ENCODE measurements at regions not wholly inside any gene's neighbourhood (a gene's known extent, or its start where the extent isn't known, plus 50 kb on each side); places are given as distances from the start of the nearest gene placed in this dataset.

GRCh38 chr10:58930500-58930899, 245.9 kb upstream of the PHYHIPL start:
- no peak for DNase-seq (ENCODE audit: low spot score)
- H3K4me1 ChIP-seq (ENCODE audit: insufficient read depth, poor library complexity, severe bottlenecking) = no peaks in the 10 kb centered on the region
- ATAC-seq (ENCODE audit: low read depth) = no peak
- no peak overlapping the region for H3K27ac ChIP-seq (ENCODE audit: poor library complexity, severe bottlenecking)
- H3K27me3 ChIP-seq (ENCODE audit: insufficient read depth, poor library complexity, severe bottlenecking) = no peaks in the 10 kb centered on the region
- no peaks in the 10 kb centered on the region for H3K36me3 ChIP-seq (ENCODE audit: low read depth)
- peaks cover 2% of the 10 kb centered on the region for H3K9me3 ChIP-seq (ENCODE audit: severe bottlenecking)
- TF ChIP-seq CTCF (IDR thresholded peaks at IDR 0.05; ENCODE audit: poor library complexity, severe bottlenecking) = no peak
- no peak overlapping the region for H3K4me3 ChIP-seq (ENCODE audit: severe bottlenecking)

GRCh38 chr10:58932126-58932525, 244.3 kb upstream of the PHYHIPL start:
- no peak for DNase-seq (ENCODE audit: low spot score)
- no peak for ATAC-seq (ENCODE audit: low read depth)

DNA sequence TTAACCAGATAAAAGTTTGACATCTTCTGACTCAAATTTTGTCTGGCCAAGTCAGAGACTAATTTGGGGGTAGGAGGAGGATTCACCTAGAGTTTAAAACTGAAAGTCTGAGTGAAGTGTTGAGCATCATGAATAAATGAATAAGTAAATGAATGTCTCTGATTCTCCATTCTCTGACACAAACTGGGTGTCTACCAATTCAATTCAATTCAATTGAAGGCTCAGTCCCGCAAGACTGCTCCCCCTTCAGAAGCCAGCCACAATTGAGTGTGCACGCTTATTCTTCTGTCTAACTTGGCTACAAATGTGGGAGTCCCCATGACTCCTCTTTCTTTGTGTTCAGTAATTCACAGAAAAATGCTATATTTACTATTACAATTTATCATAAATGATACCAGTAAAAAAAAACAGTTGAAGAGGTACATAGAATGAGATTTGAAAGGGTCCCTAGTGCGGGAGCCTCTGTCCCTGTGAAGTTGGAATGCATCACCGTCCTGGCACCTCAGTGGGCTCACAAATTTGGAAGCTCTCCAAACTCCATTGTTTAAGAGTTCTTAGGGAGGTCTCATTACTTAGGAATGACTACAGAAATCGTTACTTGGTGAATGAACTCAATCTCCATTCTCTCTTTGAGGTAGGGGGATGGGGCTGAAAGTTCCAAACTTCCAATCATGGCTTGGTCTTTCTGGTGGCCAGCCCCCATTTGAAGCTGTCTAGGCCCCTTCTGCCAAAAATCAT, 243.7 kb upstream of the PHYHIPL start:
- no peaks in the 10 kb centered on the region for H3K36me3 ChIP-seq (ENCODE audit: low read depth)
- H3K27me3 ChIP-seq (ENCODE audit: insufficient read depth, poor library complexity, severe bottlenecking) = no peaks in the 10 kb centered on the region
- no peak overlapping the region for H3K27ac ChIP-seq (ENCODE audit: poor library complexity, severe bottlenecking)
- no peak for TF ChIP-seq CTCF (IDR thresholded peaks at IDR 0.05; ENCODE audit: poor library complexity, severe bottlenecking)
- H3K4me3 ChIP-seq (ENCODE audit: severe bottlenecking) = no peak overlapping the region
- no peaks in the 10 kb centered on the region for H3K4me1 ChIP-seq (ENCODE audit: insufficient read depth, poor library complexity, severe bottlenecking)
- ATAC-seq (ENCODE audit: low read depth) = no peak
- DNase-seq (ENCODE audit: low spot score) = no peak
- peaks cover 2% of the 10 kb centered on the region for H3K9me3 ChIP-seq (ENCODE audit: severe bottlenecking)

More at GRCh38 chr10:58932126-58932525, 244.3 kb upstream of the PHYHIPL start:
- no peak overlapping the region for H3K27ac ChIP-seq (ENCODE audit: poor library complexity, severe bottlenecking)
- no peak for TF ChIP-seq CTCF (IDR thresholded peaks at IDR 0.05; ENCODE audit: poor library complexity, severe bottlenecking)
- H3K9me3 ChIP-seq (ENCODE audit: severe bottlenecking) = peaks cover 2% of the 10 kb centered on the region
- no peaks in the 10 kb centered on the region for H3K4me1 ChIP-seq (ENCODE audit: insufficient read depth, poor library complexity, severe bottlenecking)
- no peaks in the 10 kb centered on the region for H3K36me3 ChIP-seq (ENCODE audit: low read depth)
- no peak overlapping the region for H3K4me3 ChIP-seq (ENCODE audit: severe bottlenecking)
- no peaks in the 10 kb centered on the region for H3K27me3 ChIP-seq (ENCODE audit: insufficient read depth, poor library complexity, severe bottlenecking)

GRCh38 chr10:58936364-58936763, 240.1 kb upstream of the PHYHIPL start:
- H3K36me3 ChIP-seq (ENCODE audit: low read depth) = no peaks in the 10 kb centered on the region
- no peak for TF ChIP-seq CTCF (IDR thresholded peaks at IDR 0.05; ENCODE audit: poor library complexity, severe bottlenecking)
- H3K27ac ChIP-seq (ENCODE audit: poor library complexity, severe bottlenecking) = no peak overlapping the region
- no peak for DNase-seq (ENCODE audit: low spot score)
- no peak for ATAC-seq (ENCODE audit: low read depth)
- H3K27me3 ChIP-seq (ENCODE audit: insufficient read depth, poor library complexity, severe bottlenecking) = no peaks in the 10 kb centered on the region
- H3K9me3 ChIP-seq (ENCODE audit: severe bottlenecking) = no peaks in the 10 kb centered on the region
- no peaks in the 10 kb centered on the region for H3K4me1 ChIP-seq (ENCODE audit: insufficient read depth, poor library complexity, severe bottlenecking)
- no peak overlapping the region for H3K4me3 ChIP-seq (ENCODE audit: severe bottlenecking)

DNA sequence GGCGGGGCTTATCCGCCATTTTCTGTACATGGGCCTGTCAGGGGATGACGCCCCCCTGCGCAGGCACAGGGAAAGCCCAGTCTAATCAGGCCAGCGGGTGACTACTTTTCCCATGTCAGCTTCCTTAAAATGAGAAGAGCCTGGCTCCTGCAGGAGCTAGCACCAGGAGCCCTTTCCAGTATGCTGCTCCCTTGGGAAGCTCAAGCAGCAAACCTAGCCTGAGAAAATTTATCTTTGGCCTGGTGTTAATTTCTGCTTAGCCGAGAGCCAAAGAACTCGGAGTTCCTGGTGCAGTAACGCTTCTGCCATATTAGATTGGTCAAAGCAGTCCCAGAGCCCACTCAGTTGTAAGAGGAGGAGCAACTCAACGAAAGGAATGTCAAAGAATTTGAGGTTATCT, 239.0 kb upstream of the PHYHIPL start:
- Histone ChIP-seq H3K27me3 (ENCODE audit: insufficient read depth, poor library complexity, severe bottlenecking) (no peaks in the 10 kb centered on the region), H3K27ac (ENCODE audit: poor library complexity, severe bottlenecking) (no peak overlapping the region), H3K4me1 (ENCODE audit: insufficient read depth, poor library complexity, severe bottlenecking) (no peaks in the 10 kb centered on the region), H3K4me3 (ENCODE audit: severe bottlenecking) (no peak overlapping the region), H3K36me3 (ENCODE audit: low read depth) (no peaks in the 10 kb centered on the region), H3K9me3 (ENCODE audit: severe bottlenecking) (no peaks in the 10 kb centered on the region)
- TF ChIP-seq CTCF (IDR thresholded peaks at IDR 0.05; ENCODE audit: poor library complexity, severe bottlenecking) = no peak
- DNase-seq (ENCODE audit: low spot score) (no peak), ATAC-seq (ENCODE audit: low read depth) (no peak)
